T47D (cell line): ENCODE measurements at regions not wholly inside any gene's neighbourhood (a gene's known extent, or its start where the extent isn't known, plus 50 kb on each side); places are given as distances from the start of the nearest gene placed in this dataset.

Experiments
- DNase-seq, 2 experiments: peaks; one replicate each; pipeline versions ENCODE4 v3.0.0 to v3.0.0-alpha.2; 2011 to 2012; ENCODE audit warnings: low read depth in 1 of 2, low spot score in 1 of 2
- JUND ChIP-seq: IDR thresholded peaks from 2 replicates; pipeline ENCODE4 v1.6.1; 2012; ENCODE audit warnings: low read depth
- in situ Hi-C: cut with HindIII; loops from 2 replicates; pipeline ENCODE4 v1.10.0; 2016; ENCODE audit warnings: low sequenced_read_pairs, low pct_unique_long_range_greater_than_20kb

- TF ChIP-seq JUND: no peak
- no peak for DNase-seq
- in situ Hi-C loops: no loop called here
Observed at GRCh38 chr4:12562476-12563140, 921.5 kb downstream of the RAB28 start.

- in situ Hi-C loops: no loop called here
- no peak for DNase-seq
- TF ChIP-seq JUND: no peak
Observed at GRCh38 chr4:12562021-12562420, 922.1 kb downstream of the RAB28 start.

DNA sequence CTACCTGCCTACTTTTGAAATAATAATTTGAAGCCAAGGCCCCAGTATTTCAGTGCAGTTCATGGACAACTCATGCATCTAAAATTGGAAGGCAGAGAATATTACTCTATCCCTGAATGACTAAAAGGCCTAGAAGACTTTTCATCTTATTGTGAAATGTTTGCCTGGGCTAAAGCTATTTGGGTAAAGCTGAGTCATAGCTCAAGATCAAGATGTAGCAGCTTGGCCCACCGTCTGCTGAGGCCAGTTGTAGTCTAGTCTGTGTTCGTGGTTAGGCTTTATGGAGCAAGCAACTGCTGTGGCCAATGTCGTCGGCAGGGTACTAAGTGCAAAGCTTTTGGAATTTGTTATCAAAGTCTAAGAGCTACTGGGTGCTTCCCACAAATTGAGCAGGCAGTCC, 929.1 kb downstream of the RAB28 start:
- no peak for DNase-seq
- in situ Hi-C loops: no loop called here
- TF ChIP-seq JUND: no peak

DNA sequence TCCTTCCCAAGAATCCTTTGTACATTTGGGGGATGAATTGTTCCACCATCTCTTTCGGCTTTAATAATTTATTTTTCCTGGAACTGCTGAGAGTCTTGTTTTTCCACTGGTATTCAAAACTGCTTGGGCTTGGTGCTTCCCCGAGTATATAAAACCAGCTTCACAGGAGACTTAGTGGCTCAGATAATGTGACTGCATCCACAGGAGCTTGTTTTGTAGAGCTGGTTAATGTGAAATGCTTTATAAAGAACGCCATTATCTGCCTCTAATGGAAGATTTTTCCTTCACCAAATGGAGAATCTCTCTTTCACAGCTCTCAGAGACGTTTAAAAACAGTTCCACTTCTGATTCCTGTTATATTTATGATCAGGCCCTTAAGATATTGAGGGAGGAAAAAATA, 935.5 kb downstream of the RAB28 start:
- in situ Hi-C loops: no loop called here
- DNase-seq: no peak
- TF ChIP-seq JUND: no peak

DNA sequence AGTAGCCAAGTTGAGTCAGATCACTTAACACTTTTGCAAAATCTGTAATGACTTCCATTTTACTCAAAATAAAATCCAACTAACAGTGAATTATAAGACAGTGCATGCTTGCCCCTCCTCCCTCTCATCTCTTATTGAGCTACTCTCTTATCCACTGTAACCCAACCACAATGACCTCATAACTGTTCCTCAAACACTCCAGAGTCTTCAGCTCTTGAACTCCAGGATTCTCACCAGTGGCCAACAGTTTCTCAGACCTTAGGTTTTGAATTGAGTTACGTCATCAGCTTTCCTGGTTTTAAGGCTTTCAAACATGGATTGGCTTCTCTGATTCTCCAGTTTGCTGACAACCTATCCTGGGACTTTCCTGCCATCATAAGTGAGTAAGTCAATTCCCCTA, 938.3 kb downstream of the RAB28 start:
- TF ChIP-seq JUND: no peak
- in situ Hi-C loops: no loop called here
- DNase-seq: no peak

DNA sequence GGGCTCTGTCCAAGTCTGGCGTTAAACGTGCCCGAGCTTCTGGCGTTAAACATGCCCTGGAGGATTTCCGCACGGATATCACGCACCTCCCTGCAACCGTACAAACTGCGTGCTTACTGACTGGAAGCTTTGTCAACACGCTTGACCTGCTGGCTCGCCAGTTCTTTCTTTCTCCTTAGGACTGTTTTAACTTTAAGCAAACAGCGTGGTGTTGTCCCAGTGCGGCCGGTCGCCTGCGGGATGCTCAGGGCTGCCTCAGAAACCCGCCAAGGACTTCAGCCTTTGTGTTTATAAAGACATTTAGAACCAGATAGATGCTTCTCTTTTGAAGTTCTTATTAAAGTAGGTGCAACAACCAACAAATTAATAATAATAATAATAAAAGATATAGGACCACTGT, 946.0 kb downstream of the RAB28 start:
- DNase-seq: peak in 1 of 2 experiments; percentile 7
- TF ChIP-seq JUND: no peak
- in situ Hi-C loops: no loop called here

GRCh38 chr4:12534684-12535083, 949.5 kb downstream of the RAB28 start:
- in situ Hi-C loops: no loop called here
- no peak for DNase-seq

GRCh38 chr4:12519426-12519825, 964.7 kb downstream of the RAB28 start:
- in situ Hi-C loops: no loop called here
- DNase-seq: no peak
- TF ChIP-seq JUND: no peak

More at GRCh38 chr4:12534684-12535083, 949.5 kb downstream of the RAB28 start:
- no peak for TF ChIP-seq JUND

DNA sequence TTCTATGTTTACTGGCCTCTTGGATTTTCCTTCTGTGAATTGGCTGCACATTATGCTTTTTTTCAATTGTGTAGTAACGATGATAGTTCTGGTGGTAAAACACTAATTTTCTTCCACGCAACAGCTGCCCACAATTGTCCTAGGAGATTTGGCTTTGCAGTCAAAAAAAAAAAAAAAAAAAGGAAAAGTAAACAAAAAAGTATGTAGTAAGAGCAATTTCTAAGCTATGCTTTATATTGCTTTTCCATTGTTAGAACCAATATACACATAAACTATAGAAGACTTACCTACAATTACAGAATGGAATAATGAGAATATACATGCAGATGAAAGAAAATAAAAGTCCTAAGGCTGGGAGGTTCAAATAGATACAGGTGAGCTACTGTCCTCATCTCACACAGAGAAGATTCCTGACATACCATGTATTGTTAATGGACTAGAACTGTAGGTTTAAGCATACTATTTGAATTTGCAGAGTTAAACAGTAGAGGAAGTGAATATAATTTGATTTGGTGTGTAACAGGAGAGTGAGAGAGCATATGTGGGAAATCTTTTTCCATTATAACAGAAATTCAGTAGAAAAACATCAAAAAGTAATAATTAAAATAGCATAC, 976.2 kb downstream of the RAB28 start:
- no peak for DNase-seq
- in situ Hi-C loops: no loop called here
- TF ChIP-seq JUND: no peak

GRCh38 chr4:12500409-12500808, 983.7 kb downstream of the RAB28 start:
- no peak for DNase-seq
- TF ChIP-seq JUND: no peak
- in situ Hi-C loops: no loop called here

GRCh38 chr4:12499693-12500092, 984.4 kb downstream of the RAB28 start:
- no peak for TF ChIP-seq JUND
- DNase-seq: no peak
- in situ Hi-C loops: no loop called here

DNA sequence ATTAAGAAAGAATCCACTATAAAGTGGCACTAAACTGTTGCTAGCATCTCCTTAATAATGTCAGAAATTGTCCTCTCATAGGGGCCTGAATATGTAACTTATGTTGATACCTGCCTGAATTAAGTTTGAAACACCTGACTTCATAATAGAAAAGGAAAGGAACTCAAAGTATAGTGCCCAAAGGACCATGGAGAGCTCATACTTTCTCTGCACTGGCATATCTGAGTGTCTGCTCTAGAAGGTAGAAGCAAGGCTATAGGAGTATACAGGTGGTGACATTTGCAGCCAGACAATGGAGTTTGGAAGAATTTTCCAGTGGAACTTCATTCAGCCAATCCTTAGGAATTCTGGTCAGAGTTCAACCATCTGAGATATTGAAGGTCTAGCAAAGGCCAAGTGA, 988.9 kb downstream of the RAB28 start:
- no peak for DNase-seq
- TF ChIP-seq JUND: no peak
- in situ Hi-C loops: no loop called here

DNA sequence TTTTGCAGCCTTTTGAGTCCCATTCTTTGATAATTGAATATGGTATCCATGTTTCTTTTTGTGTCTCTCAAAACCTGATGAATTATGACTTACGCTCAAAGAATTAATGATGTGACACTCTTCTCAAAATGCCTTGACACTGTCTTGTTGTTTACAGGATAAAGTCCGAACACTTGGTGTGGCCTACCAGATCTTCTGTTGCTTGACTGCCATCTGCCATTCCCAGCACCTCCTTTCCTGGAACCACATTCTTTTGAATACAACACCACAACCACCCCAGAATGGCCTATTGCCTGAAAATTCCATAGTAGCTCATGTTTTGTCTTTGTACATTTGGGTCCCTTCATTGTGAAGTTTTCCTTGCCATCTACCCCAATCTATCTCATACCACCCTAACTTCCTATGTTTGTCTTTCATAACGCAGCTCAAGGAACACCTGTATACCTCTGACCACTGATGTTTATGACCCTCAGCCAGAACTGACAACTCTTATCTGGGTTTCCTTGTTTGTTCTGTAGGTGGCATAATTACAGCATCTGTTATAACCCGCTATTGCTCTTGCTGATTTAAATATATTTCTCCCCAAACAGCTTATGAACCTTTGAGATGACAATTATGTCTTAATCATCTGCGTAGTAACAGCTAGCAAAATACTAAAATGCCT, 991.3 kb downstream of the RAB28 start:
- TF ChIP-seq JUND: no peak
- in situ Hi-C loops: no loop called here
- DNase-seq: no peak
